ENCODE measurements at regions not wholly inside any gene's neighbourhood (a gene's known extent, or its start where the extent isn't known, plus 50 kb on each side); places are given as distances from the start of the nearest gene placed in this dataset.

GRCh38 chr2:10520154-10520553 lies 72.0 kb upstream of the ODC1 start:
- no peak overlapping the region for H3K27ac ChIP-seq
- peaks cover 27 to 34% (median 30%) of the 10 kb centered on the region in 11 experiments for H3K9me3 ChIP-seq (replicated peaks in 1 of 11)
- H4K20me1 ChIP-seq: no peaks in the 10 kb centered on the region
- no peak overlapping the region for H3K4me3 ChIP-seq
- TF ChIP-seq Cebpa-rat (IDR thresholded peaks at IDR 0.05): no peak
- no peak overlapping the region for H3K9ac ChIP-seq
- no peaks in the 10 kb centered on the region for H3K27me3 ChIP-seq
- H3K4me1 ChIP-seq: no peaks in the 10 kb centered on the region
- no peak overlapping the region for H3K4me2 ChIP-seq
- peaks cover 0 to 7% (median 0%) of the 10 kb centered on the region in 11 experiments; a peak in 1 of 22 replicates for H3K36me3 ChIP-seq

- no peak for TF ChIP-seq Cebpa-rat (IDR thresholded peaks at IDR 0.05)
- no peaks in the 10 kb centered on the region for H3K4me1 ChIP-seq
- H4K20me1 ChIP-seq: no peaks in the 10 kb centered on the region
- peaks cover 0 to 8% (median 0%) of the 10 kb centered on the region in 11 experiments; a peak in 2 of 22 replicates for H3K36me3 ChIP-seq
- H3K9ac ChIP-seq: no peak overlapping the region
- H3K27me3 ChIP-seq: no peaks in the 10 kb centered on the region
- H3K9me3 ChIP-seq (replicated peaks in 1 of 11): peaks cover 35 to 42% (median 37%) of the 10 kb centered on the region in 11 experiments
- H3K27ac ChIP-seq: no peak overlapping the region
- H3K4me2 ChIP-seq: no peak overlapping the region
- H3K4me3 ChIP-seq: no peak overlapping the region
Observed at GRCh38 chr2:10519394-10519740, 71.2 kb upstream of the ODC1 start.

GRCh38 chr2:10518470-10519393 lies 70.6 kb upstream of the ODC1 start:
- Histone ChIP-seq H3K4me3 (no peak overlapping the region), H3K9me3 (replicated peaks in 1 of 11) (peaks cover 41 to 48% (median 44%) of the 10 kb centered on the region in 11 experiments), H3K27ac (no peak overlapping the region), H3K27me3 (no peaks in the 10 kb centered on the region), H3K4me1 (no peaks in the 10 kb centered on the region), H4K20me1 (no peaks in the 10 kb centered on the region), H3K4me2 (no peak overlapping the region), H3K9ac (no peak overlapping the region), H3K36me3 (peaks cover 0 to 8% (median 0%) of the 10 kb centered on the region in 11 experiments; a peak in 2 of 22 replicates)
- no peak for TF ChIP-seq Cebpa-rat (IDR thresholded peaks at IDR 0.05)

GRCh38 chr2:10517351-10518043 lies 69.4 kb upstream of the ODC1 start:
- no peak for TF ChIP-seq Cebpa-rat (IDR thresholded peaks at IDR 0.05)
- no peak overlapping the region for H3K9ac ChIP-seq

GRCh38 chr2:10515887-10516286 lies 67.8 kb upstream of the ODC1 start:
- Histone ChIP-seq H4K20me1 (no peaks in the 10 kb centered on the region), H3K9me3 (replicated peaks in 1 of 11) (peaks cover 41 to 52% (median 46%) of the 10 kb centered on the region in 11 experiments), H3K36me3 (peaks cover 0 to 8% (median 0%) of the 10 kb centered on the region in 11 experiments; a peak in 2 of 22 replicates), H3K4me2 (no peak overlapping the region), H3K4me1 (no peaks in the 10 kb centered on the region), H3K27me3 (no peaks in the 10 kb centered on the region), H3K9ac (no peak overlapping the region), H3K27ac (no peak overlapping the region), H3K4me3 (no peak overlapping the region)
- no peak for TF ChIP-seq Cebpa-rat (IDR thresholded peaks at IDR 0.05)

More at GRCh38 chr2:10517351-10518043, 69.4 kb upstream of the ODC1 start:
- H3K4me3 ChIP-seq: no peak overlapping the region
- no peak overlapping the region for H3K27ac ChIP-seq
- no peaks in the 10 kb centered on the region for H4K20me1 ChIP-seq
- no peaks in the 10 kb centered on the region for H3K4me1 ChIP-seq
- peaks cover 41 to 52% (median 46%) of the 10 kb centered on the region in 11 experiments for H3K9me3 ChIP-seq (replicated peaks in 1 of 11)
- peaks cover 0 to 8% (median 0%) of the 10 kb centered on the region in 11 experiments; a peak in 2 of 22 replicates for H3K36me3 ChIP-seq
- no peak overlapping the region for H3K4me2 ChIP-seq
- H3K27me3 ChIP-seq: no peaks in the 10 kb centered on the region

- Histone ChIP-seq H3K4me2 (no peak overlapping the region), H3K4me3 (no peak overlapping the region), H3K9me3 (replicated peaks in 1 of 11) (peaks cover 41 to 52% (median 46%) of the 10 kb centered on the region in 11 experiments), H3K27me3 (no peaks in the 10 kb centered on the region), H4K20me1 (no peaks in the 10 kb centered on the region), H3K4me1 (no peaks in the 10 kb centered on the region), H3K27ac (no peak overlapping the region), H3K9ac (no peak overlapping the region), H3K36me3 (peaks cover 0 to 8% (median 0%) of the 10 kb centered on the region in 11 experiments; a peak in 2 of 22 replicates)
- TF ChIP-seq Cebpa-rat (IDR thresholded peaks at IDR 0.05): peak in 1 of 11 experiments; percentile 23; a peak in 2 of 22 replicates
Observed at GRCh38 chr2:10514743-10515142, 66.6 kb upstream of the ODC1 start.

- Histone ChIP-seq H3K36me3 (peaks cover 0 to 8% (median 0%) of the 10 kb centered on the region in 11 experiments; a peak in 2 of 22 replicates), H3K4me1 (no peaks in the 10 kb centered on the region), H4K20me1 (no peaks in the 10 kb centered on the region), H3K27ac (no peak overlapping the region), H3K9me3 (replicated peaks in 1 of 11) (peaks cover 41 to 52% (median 46%) of the 10 kb centered on the region in 11 experiments), H3K4me3 (no peak overlapping the region), H3K27me3 (no peaks in the 10 kb centered on the region), H3K4me2 (no peak overlapping the region), H3K9ac (no peak overlapping the region)
- no peak for TF ChIP-seq Cebpa-rat (IDR thresholded peaks at IDR 0.05)
Observed at GRCh38 chr2:10514273-10514672, 66.1 kb upstream of the ODC1 start.

- Histone ChIP-seq H4K20me1 (no peaks in the 10 kb centered on the region), H3K4me2 (no peak overlapping the region), H3K4me3 (no peak overlapping the region), H3K9ac (no peak overlapping the region), H3K36me3 (peaks cover 0 to 8% (median 0%) of the 10 kb centered on the region in 11 experiments; a peak in 2 of 22 replicates), H3K27ac (no peak overlapping the region), H3K4me1 (no peaks in the 10 kb centered on the region), H3K9me3 (replicated peaks in 1 of 11) (peaks cover 41 to 50% (median 44%) of the 10 kb centered on the region in 11 experiments), H3K27me3 (no peaks in the 10 kb centered on the region)
- no peak for TF ChIP-seq Cebpa-rat (IDR thresholded peaks at IDR 0.05)
Observed at GRCh38 chr2:10513201-10513600, 65.1 kb upstream of the ODC1 start.

GRCh38 chr2:10508038-10508437 lies 59.9 kb upstream of the ODC1 start:
- no peak overlapping the region for H3K4me2 ChIP-seq
- no peaks in the 10 kb centered on the region for H4K20me1 ChIP-seq
- H3K9me3 ChIP-seq (replicated peaks in 1 of 11): no peaks in the 10 kb centered on the region
- H3K27ac ChIP-seq: no peak overlapping the region
- H3K4me1 ChIP-seq: 0 out of 20 replicates have a peak, but pooled peaks cover 0 to 4% (median 0%) of the 10 kb centered on the region in 10 experiments
- H3K36me3 ChIP-seq: no peaks in the 10 kb centered on the region
- no peak overlapping the region for H3K4me3 ChIP-seq
- no peak overlapping the region for H3K9ac ChIP-seq
- no peak for TF ChIP-seq Cebpa-rat (IDR thresholded peaks at IDR 0.05)
- H3K27me3 ChIP-seq: no peaks in the 10 kb centered on the region
